ENCODE measurements at regions not wholly inside any gene's neighbourhood (a gene's known extent, or its start where the extent isn't known, plus 50 kb on each side); places are given as distances from the start of the nearest gene placed in this dataset.

- no peak overlapping the region for H3K27ac Mint-ChIP-seq
- no peak overlapping the region for H2BK20ac ChIP-seq (ENCODE audit: low read depth, low read length, poor library complexity, severe bottlenecking)
- H3K79me2 ChIP-seq (ENCODE audit: insufficient read depth, low read length), result no peaks in the 10 kb centered on the region
- H2BK12ac ChIP-seq (ENCODE audit: insufficient read length, low read depth, low read length), result no peak overlapping the region
- no peak overlapping the region for H3K4me3 Mint-ChIP-seq
- no peak overlapping the region for H3K27ac ChIP-seq (ENCODE audit: insufficient read length, low read depth, low read length)
- H2BK5ac ChIP-seq (ENCODE audit: insufficient read length, low read length), result no peak overlapping the region
- H3K36me3 Mint-ChIP-seq (ENCODE audit: insufficient read depth in 1 of 3, low read depth in 3 of 3), result peaks cover 0 to 3% (median 0%) of the 10 kb centered on the region in 3 experiments; a peak in 1 of 7 replicates
- H3K56ac ChIP-seq (ENCODE audit: insufficient read length, low read depth, low read length), result no peak overlapping the region
- H3K9me3 Mint-ChIP-seq, result no peaks in the 10 kb centered on the region; a peak in 1 of 5 replicates
- WGBS (ENCODE audit: extremely low coverage, insufficient read length, low lambda C conversion rate), result no CpG with 5 or more reads among the region's 2 CpGs
- no peak overlapping the region for H3K23ac ChIP-seq (ENCODE audit: insufficient read length, low read depth, low read length)
- no peak overlapping the region for H3T11ph ChIP-seq (ENCODE audit: low read length)
- H3K18ac ChIP-seq (ENCODE audit: insufficient read length, low read depth, low read length), result no peak overlapping the region
- H3K4me2 ChIP-seq (ENCODE audit: insufficient read depth, insufficient read length, low read length), result no peak overlapping the region
- H3K27me3 ChIP-seq (ENCODE audit: insufficient read depth, low read length), result no peaks in the 10 kb centered on the region
- peaks cover 10% of the 10 kb centered on the region for H3K27me3 Mint-ChIP-seq (ENCODE audit: low read depth)
- TF ChIP-seq CTCF (conservative IDR thresholded peaks at IDR 0.05), result no peak
- H3K79me1 ChIP-seq (ENCODE audit: insufficient read depth, low read depth, low read length, poor library complexity, severe bottlenecking), result no peaks in the 10 kb centered on the region
- no peak overlapping the region for H4K8ac ChIP-seq (replicated peaks; ENCODE audit: insufficient read length, low read depth, low read length)
- H2AFZ ChIP-seq (ENCODE audit: low read length), result no peak overlapping the region
- no peaks in the 10 kb centered on the region; the same call in 1 of the 2 replicates for H3K4me1 ChIP-seq (ENCODE audit: insufficient read depth, low read length)
- H3K9ac ChIP-seq (ENCODE audit: extremely low read depth, insufficient read length, low read length), result no peak overlapping the region
- no peak overlapping the region for H3K4ac ChIP-seq (ENCODE audit: low read depth, low read length)
- no peak for DNase-seq
- H4K91ac ChIP-seq (ENCODE audit: insufficient read length, low read depth, low read length), result no peak overlapping the region
- H4K5ac ChIP-seq (ENCODE audit: insufficient read length, low read depth, low read length), result no peak overlapping the region
- no peaks in the 10 kb centered on the region for H3K9me3 ChIP-seq (ENCODE audit: control insufficient read depth, low read depth, low read length)
- no peak overlapping the region for H2BK120ac ChIP-seq (ENCODE audit: low read depth, low read length, poor library complexity, severe bottlenecking)
- H3K23me2 ChIP-seq (ENCODE audit: insufficient read length, low read depth, low read length, poor library complexity, severe bottlenecking), result no peaks in the 10 kb centered on the region
- H2BK15ac ChIP-seq (ENCODE audit: low read depth, low read length), result no peak overlapping the region
- no peak overlapping the region for H3K14ac ChIP-seq (ENCODE audit: insufficient read depth, low read length)
- H2AK5ac ChIP-seq (ENCODE audit: insufficient read length, low read length), result no peak overlapping the region
- no peaks in the 10 kb centered on the region for H4K20me1 ChIP-seq (ENCODE audit: control insufficient read depth, insufficient read depth, insufficient read length)
- peaks cover 19 to 26% of the 10 kb centered on the region in 2 experiments for H3K4me1 Mint-ChIP-seq
Measured at GRCh38 chr6:144894240-144894639, 609.1 kb downstream of the UTRN start.

All from H9 (cell line).